GM19438 (cell line): ENCODE measurements at regions not wholly inside any gene's neighbourhood (a gene's known extent, or its start where the extent isn't known, plus 50 kb on each side); places are given as distances from the start of the nearest gene placed in this dataset.

Experiments
- ATAC-seq: cut with Tn5 transposase; IDR thresholded peaks from one replicate; pipeline ENCODE4 v1.9.1; 2021; ENCODE audit warnings: low read depth; ENCODE audit not compliant: unreplicated experiment

DNA sequence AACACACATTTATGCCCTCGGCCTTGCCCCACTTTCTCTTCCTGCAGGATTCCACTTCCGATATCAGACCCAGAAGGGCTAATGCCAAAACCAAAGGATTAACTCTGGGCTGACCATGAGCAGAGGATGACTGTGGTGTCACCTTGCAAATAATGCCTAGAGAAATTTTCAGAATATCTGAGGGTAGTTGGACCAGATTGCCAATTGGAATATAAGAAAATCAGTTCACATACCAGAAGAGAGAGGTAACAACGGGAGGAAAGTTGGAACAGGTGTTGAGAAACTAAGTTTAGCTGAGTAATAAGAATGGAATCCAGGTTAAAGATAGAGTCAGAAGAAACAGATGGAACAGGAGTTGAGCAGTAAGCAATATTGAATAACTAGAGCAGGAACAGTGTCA is 232.7 kb upstream of the UBE2E3 start:
- ATAC-seq: no peak

DNA sequence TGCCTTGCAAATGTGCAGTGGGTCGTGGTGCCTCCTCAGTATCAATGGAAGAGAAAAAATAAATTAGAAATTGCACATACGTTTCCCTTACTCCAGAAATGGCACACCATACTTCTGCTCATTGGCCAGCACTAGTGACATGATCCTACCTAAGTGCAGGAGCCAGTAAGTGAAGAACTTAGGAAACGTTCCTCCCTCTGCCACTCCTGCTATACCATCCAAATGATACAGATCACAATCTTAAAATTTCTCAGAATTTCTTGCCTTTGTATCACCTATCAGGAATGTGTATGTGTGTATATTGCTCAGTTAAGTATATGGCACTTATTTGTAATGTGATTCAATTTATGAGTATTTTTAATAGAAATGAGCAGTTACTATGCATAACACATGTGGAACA is 237.0 kb upstream of the UBE2E3 start:
- ATAC-seq: no peak

DNA sequence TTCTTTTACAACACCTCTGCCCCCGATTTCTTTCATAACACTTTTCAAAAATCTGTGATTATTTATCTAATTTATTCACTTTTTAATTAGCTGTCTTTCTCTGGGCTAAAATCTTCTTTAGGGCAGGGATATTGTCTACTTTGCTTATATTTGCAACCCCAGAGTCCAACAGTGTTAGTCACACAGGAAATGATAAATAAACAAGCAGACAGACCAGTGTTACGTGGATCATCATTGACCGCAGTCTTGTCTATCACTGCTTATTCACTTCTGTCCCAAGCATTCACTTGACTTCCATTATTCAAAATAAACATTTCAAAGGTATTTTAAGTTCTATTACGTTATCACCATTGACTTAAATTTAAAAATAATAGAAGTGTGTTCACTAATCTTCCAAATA is 237.6 kb upstream of the UBE2E3 start:
- ATAC-seq: no peak

DNA sequence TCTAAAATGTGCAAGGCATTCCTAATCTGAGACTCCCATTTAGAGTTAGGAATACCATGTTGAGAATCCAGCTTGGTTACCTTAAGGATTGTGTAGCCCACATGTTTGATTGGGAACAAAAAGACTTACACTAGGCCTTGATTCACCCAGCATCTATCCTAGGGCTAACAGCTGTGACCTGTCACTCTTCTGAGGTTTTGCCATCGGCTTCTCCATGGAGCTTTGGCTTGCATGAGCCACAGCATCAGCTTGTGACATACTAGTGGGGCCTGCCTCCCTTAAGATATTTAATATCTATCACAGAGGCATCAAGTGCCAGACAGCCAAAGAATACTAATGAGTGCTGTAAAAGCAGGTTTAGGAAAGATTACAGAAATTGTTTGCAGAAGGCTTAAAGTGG is 241.3 kb upstream of the UBE2E3 start:
- ATAC-seq: no peak

DNA sequence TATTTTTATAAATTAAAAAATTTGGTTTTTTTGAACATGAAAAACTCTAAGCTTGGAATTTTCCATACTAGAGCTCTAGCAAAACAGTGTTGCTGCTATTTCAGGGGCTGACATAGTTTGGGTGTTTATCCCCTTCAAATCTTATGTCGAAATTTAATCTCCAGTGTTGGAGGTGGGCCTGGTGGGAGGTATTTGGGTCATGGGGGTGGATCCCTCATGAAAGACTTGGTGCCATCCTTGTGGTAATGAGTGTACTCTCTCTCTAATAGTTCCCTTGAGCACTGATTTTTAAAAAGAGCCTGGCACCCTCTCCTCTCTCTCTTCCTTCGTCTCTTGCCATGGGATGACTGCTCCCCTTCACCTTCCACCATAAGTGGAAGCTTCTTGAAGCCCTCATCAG is 244.6 kb upstream of the UBE2E3 start:
- no peak for ATAC-seq

DNA sequence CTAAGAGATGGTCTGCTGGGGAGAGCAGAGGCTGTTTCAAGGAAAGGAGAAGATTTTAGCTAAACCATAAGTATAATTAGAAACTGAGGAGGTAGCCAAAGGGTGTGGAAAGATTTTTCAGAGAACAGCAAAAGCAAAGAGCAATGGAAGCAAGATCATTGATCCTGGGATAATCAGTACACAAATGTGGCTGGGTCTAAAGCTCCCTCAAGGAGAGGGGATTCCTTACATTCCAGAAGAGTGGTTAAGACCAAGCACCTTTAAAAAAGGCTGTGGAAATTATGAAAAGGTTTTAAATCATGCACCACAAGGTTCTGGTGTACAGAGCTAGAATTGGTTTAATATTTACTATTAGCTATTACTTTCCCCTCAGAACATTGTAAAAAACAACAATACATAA is 246.0 kb upstream of the UBE2E3 start:
- no peak for ATAC-seq

DNA sequence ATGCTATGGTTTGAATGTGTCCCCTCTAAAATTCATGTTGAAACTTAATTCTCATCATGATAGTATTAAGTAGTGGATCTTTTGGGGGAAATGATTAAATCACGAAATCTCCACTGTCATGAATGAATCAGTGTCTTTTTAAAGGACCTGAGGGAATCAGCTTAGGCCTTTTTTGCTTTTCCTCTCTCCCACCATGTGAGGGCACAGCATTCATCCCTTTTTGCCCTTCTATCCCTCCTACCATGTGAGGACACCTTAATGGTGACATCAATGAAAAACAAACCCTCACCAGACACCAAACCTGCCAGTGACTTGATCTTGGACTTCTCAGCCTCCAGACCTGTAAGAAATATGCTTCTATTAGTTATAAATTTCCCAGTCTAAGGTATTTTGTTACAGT is 247.1 kb upstream of the UBE2E3 start:
- ATAC-seq: no peak

DNA sequence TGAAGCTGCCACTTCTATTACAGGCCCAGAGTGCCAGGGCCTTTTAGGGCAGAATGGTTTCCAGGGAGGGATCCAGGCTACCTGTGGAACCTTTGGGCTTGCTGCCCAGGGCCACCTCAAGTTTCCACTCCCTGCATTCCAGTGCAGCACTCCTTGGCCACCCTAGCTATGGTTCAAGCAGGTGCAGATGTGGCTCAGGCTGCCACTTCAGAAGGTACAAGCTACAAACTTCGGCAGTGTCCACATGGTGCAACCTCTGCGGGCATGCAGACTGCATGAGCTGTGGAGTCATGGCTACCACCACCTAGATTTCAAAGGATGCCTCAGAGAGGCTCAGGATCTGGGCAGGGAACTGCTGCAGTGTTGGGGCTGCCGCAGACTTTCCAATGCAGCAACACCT is 248.1 kb upstream of the UBE2E3 start:
- ATAC-seq: no peak

GRCh38 chr2:180730976-180731375 is 249.4 kb upstream of the UBE2E3 start:
- ATAC-seq: no peak

GRCh38 chr2:180728928-180729559 is 251.4 kb upstream of the UBE2E3 start:
- ATAC-seq: no peak

GRCh38 chr2:180723712-180724111 is 256.7 kb upstream of the UBE2E3 start:
- ATAC-seq: no peak

DNA sequence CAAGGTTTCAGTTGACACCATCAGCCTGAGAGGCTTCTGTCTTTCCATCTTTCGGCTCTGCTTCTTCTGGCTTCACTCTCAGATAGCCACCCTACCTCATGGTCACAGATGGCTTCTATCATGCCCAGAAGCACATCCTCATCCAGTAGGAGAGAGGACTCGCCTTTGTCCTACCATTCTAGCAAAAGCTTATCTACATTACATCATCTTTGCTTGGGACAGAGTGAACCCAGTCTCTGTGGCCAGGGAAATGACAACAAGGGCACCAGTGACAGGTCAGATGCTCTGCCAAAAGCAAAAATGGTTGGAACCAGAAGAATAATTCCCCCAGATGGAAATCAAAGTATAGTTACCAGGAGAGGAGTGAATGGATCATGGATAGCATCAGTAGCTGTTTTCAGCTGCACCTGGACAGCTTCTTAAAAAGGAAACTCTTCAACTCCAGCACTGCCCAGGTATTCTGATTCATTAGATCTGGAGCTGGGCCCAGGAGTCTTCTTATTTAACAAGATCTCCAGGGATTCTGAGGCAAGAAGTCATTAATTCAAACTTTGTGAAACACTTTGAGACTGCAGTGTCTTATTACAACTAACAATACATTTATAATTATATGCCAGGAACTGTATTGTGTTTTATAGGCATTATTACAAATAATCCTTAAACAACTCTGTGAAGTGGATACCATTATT is 257.7 kb upstream of the UBE2E3 start:
- ATAC-seq: no peak

DNA sequence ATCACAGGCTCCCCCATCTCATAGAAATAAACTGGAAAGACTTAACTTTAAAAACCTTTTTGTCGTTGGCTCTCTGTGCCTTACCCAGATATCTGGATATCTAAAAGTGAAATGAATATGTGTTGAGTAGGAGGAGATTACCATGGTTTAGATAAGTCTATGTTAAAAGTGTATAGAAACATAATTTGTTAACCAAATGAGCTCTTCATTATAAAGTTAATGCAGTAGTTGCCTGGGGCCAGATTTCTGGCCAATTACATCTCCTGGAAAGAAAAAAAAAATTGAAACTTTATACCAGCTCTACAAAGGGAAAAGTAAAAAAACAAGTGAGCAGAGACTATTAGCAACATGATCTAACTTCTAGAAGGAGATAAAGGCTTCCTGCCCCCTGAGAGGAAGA is 259.6 kb upstream of the UBE2E3 start:
- ATAC-seq: no peak

DNA sequence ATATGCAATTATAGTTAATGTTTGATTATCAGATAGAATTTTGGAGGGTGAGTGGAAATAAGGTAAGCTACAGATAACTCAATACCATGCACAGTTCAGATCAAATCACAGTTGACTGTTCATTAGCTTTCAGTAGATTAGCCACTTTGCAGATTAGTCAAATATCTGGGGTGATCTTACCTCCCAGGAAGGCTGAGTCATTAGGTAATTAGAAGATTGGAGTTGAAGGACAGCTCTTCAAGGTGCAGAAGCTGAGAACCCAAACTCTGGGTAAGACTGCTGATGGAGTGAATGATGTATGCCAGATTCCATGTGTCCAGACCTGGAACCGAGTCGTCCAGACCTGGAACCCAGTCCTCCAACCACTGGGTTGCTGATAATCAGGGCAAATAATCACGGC is 262.8 kb upstream of the UBE2E3 start:
- no peak for ATAC-seq

- ATAC-seq: no peak
Observed at GRCh38 chr2:180716186-180717180, 263.9 kb upstream of the UBE2E3 start.

DNA sequence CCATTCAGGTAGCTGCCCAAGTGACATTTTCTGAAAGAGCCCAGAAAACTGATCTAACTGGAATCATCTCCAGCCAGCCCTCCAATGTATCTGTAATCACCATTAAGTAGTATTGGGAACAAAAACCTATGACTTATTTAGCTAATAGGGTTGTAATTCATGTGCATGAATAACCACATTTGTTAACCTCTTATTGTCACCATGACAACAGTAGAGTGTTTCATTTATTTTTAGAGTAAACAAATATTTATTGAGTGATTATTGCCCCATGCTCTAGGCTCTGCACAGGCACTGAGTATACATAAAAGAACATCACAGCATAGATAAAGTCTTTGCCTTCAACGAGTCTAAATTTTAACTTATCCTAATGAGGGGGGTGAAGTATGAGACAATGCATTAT is 265.4 kb upstream of the UBE2E3 start:
- no peak for ATAC-seq

GRCh38 chr2:180709392-180710145 is 270.8 kb upstream of the UBE2E3 start:
- ATAC-seq: no peak

DNA sequence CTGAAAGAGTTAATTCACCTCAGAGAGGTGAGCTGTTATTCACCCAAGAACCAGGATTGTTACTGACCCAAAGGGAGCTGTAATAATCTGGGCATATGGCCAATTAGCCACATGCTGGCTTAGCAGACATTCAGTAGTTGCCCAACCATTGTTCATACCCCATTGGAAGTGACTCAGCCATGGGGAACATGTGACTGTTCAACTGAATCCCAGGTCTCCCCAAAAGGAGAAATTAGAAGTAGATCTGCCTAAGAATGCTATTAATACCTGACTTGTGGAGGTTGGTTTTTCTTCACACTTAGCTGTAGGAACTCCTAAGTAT is 272.6 kb upstream of the UBE2E3 start:
- no peak for ATAC-seq

DNA sequence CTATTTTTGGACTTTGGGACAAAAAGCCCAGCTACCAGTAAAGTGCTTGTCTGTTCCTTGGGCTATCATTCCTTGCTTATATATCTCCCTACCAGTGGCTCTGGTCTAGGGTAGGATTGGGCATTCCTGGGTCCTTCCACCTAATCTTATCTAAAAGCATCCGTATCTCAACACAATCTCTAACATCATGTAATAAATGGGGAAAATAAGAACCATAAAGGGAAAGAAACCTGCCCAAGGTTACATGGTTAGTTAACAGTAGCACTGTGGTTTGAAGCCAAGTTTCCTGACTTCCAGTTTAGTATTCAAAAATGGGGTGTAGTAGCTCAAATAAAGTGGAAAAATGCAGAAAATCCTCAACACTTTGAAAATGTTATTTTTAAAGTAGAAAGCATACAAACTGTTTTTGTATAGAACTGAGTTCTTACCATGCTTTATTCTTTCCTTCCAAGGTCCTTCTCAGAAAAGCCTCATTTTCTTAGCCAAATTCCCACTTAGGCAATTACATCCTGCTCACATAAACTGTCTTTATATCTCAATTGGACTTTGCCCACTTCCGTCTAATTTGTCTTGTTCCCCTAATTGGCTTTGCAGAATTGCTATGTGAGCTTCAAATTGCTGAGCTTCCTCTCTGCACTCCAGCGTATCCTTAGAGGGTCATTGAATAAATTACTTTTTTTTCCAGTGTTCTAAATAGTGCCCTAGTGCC is 273.1 kb upstream of the UBE2E3 start:
- ATAC-seq: no peak

DNA sequence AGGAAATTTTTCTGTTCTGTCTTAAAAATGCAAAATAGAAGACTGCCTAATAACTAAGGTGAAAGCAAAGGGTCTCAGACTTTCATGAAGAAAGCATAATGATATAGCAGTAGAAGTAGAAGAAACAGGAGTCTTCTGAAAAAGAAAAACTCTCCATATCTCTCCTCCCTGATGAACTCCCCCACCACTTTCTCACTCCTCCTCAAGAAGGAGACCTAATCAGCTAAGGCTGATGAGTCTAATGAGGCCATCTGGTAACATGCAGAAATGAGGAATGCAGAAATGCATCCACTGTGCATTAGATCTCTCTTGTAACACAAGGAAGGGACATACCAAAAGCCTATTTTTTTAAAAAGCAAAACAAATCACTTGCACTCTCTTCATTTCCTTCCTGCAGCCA is 273.7 kb upstream of the UBE2E3 start:
- ATAC-seq: no peak
